ENCODE measurements at regions not wholly inside any gene's neighbourhood (a gene's known extent, or its start where the extent isn't known, plus 50 kb on each side); places are given as distances from the start of the nearest gene placed in this dataset.

GRCh38 chr4:102141842-102142241, 203.4 kb downstream of the SLC39A8 start:
- no peak for DNase-seq (ENCODE audit: low read depth in 2 of 2)
- Histone ChIP-seq H2AFZ (ENCODE audit: low read length) (no peak overlapping the region), H3K27ac (ENCODE audit: insufficient read depth, low read length) (no peak overlapping the region), H3K4me3 (replicated peaks in 1 of 4; ENCODE audit: control extremely low read depth in 1 of 4, insufficient read depth in 1 of 4, low read depth in 3 of 4, low read length in 4 of 4) (no peak overlapping the region), H3K36me3 (ENCODE audit: control insufficient read depth, insufficient read depth, low read length) (no peaks in the 10 kb centered on the region), H3K4me1 (ENCODE audit: control insufficient read depth, extremely low read depth, insufficient read depth, low read length) (no peaks in the 10 kb centered on the region), H3K9ac (ENCODE audit: insufficient read depth, low read length) (no peak overlapping the region), H3K79me2 (ENCODE audit: control insufficient read depth, insufficient read depth, low read length) (no peaks in the 10 kb centered on the region), H3K4me2 (ENCODE audit: extremely low read depth, insufficient read depth, low read length) (no peak overlapping the region), H4K20me1 (ENCODE audit: control insufficient read depth, extremely low read depth, insufficient read depth, low read length) (no peaks in the 10 kb centered on the region), H3K9me3 (ENCODE audit: control insufficient read depth, insufficient read depth, low read depth, low read length) (no peaks in the 10 kb centered on the region), H3K27me3 (ENCODE audit: control insufficient read depth, insufficient read depth, low read length) (no peaks in the 10 kb centered on the region)
- TF ChIP-seq EZH2 (IDR thresholded peaks at IDR 0.05; ENCODE audit: low read length, missing control alignments): no peak

- Histone ChIP-seq H3K9me3 (ENCODE audit: control insufficient read depth, insufficient read depth, low read depth, low read length) (no peaks in the 10 kb centered on the region), H2AFZ (ENCODE audit: low read length) (no peak overlapping the region), H3K4me2 (ENCODE audit: extremely low read depth, insufficient read depth, low read length) (no peak overlapping the region), H4K20me1 (ENCODE audit: control insufficient read depth, extremely low read depth, insufficient read depth, low read length) (no peaks in the 10 kb centered on the region), H3K79me2 (ENCODE audit: control insufficient read depth, insufficient read depth, low read length) (no peaks in the 10 kb centered on the region), H3K36me3 (ENCODE audit: control insufficient read depth, insufficient read depth, low read length) (no peaks in the 10 kb centered on the region), H3K4me3 (replicated peaks in 1 of 4; ENCODE audit: control extremely low read depth in 1 of 4, insufficient read depth in 1 of 4, low read depth in 3 of 4, low read length in 4 of 4) (no peak overlapping the region), H3K4me1 (ENCODE audit: control insufficient read depth, extremely low read depth, insufficient read depth, low read length) (no peaks in the 10 kb centered on the region), H3K27me3 (ENCODE audit: control insufficient read depth, insufficient read depth, low read length) (no peaks in the 10 kb centered on the region), H3K27ac (ENCODE audit: insufficient read depth, low read length) (no peak overlapping the region), H3K9ac (ENCODE audit: insufficient read depth, low read length) (no peak overlapping the region)
- DNase-seq (ENCODE audit: low read depth in 2 of 2): peak in 1 of 2 donors; percentile 49
- TF ChIP-seq EZH2 (IDR thresholded peaks at IDR 0.05; ENCODE audit: low read length, missing control alignments) (no peak), CTCF (conservative IDR thresholded peaks at IDR 0.05 in 1 of 2, IDR thresholded peaks at IDR 0.05 in 1 of 2; ENCODE audit: low read depth in 1 of 2, low read length in 2 of 2) (no peak)
Measured at GRCh38 chr4:102139932-102140331, 205.3 kb downstream of the SLC39A8 start.

- H3K36me3 ChIP-seq (ENCODE audit: control insufficient read depth, insufficient read depth, low read length): no peaks in the 10 kb centered on the region
- H3K27me3 ChIP-seq (ENCODE audit: control insufficient read depth, insufficient read depth, low read length): no peaks in the 10 kb centered on the region
- no peak overlapping the region for H3K9ac ChIP-seq (ENCODE audit: insufficient read depth, low read length)
- no peaks in the 10 kb centered on the region for H3K9me3 ChIP-seq (ENCODE audit: control insufficient read depth, insufficient read depth, low read depth, low read length)
- DNase-seq (ENCODE audit: low read depth in 2 of 2): peak in 1 of 2 donors; percentile 91
- TF ChIP-seq EZH2 (IDR thresholded peaks at IDR 0.05; ENCODE audit: low read length, missing control alignments) (no peak), CTCF (conservative IDR thresholded peaks at IDR 0.05 in 1 of 2, IDR thresholded peaks at IDR 0.05 in 1 of 2; ENCODE audit: low read depth in 1 of 2, low read length in 2 of 2) (no peak)
- H3K4me3 ChIP-seq (replicated peaks in 1 of 4; ENCODE audit: control extremely low read depth in 1 of 4, insufficient read depth in 1 of 4, low read depth in 3 of 4, low read length in 4 of 4): no peak overlapping the region
- H4K20me1 ChIP-seq (ENCODE audit: control insufficient read depth, extremely low read depth, insufficient read depth, low read length): no peaks in the 10 kb centered on the region
- no peak overlapping the region for H3K4me2 ChIP-seq (ENCODE audit: extremely low read depth, insufficient read depth, low read length)
- H3K79me2 ChIP-seq (ENCODE audit: control insufficient read depth, insufficient read depth, low read length): no peaks in the 10 kb centered on the region
- H3K27ac ChIP-seq (ENCODE audit: insufficient read depth, low read length): no peak overlapping the region
- H3K4me1 ChIP-seq (ENCODE audit: control insufficient read depth, extremely low read depth, insufficient read depth, low read length): no peaks in the 10 kb centered on the region
- no peak overlapping the region for H2AFZ ChIP-seq (ENCODE audit: low read length)
Measured at GRCh38 chr4:102139132-102139573, 206.1 kb downstream of the SLC39A8 start.
